ENCODE measurements at regions not wholly inside any gene's neighbourhood (a gene's known extent, or its start where the extent isn't known, plus 50 kb on each side); places are given as distances from the start of the nearest gene placed in this dataset.
A peak's percentile ranks its signal among the peaks of the same experiment; 100 is the strongest.

DNA sequence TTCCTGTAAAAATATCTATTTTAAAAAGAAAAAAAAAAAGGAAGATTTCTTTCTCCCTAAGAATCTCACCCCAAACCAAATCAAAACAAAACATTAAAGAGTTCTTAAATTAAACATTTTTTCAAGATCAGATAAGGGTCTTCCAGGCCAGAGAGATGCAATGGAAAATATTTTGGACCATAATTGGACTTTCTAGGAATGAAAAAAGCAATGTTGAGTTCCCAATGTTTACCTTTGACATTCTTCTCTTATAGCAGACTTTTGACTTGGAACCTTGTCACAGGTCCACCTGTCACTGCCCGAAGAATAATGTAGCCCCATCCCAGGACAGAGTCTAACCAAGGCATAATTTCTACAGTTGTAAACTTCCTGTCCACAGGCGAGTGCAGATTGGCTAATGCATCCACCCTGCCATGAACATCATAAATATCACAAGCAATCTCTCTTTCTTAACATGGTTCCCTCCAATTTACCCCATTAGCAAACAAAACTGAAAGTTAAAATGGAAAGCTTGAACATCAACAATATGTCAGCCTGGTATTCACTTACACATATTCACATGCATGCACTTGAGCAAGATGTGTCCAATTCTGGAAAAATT is 121.7 kb upstream of the ZNF366 start:
- DNase-seq (ENCODE audit: extremely low read depth in 1 of 11, low read depth in 9 of 11, low spot score in 4 of 11), result no peak

DNA sequence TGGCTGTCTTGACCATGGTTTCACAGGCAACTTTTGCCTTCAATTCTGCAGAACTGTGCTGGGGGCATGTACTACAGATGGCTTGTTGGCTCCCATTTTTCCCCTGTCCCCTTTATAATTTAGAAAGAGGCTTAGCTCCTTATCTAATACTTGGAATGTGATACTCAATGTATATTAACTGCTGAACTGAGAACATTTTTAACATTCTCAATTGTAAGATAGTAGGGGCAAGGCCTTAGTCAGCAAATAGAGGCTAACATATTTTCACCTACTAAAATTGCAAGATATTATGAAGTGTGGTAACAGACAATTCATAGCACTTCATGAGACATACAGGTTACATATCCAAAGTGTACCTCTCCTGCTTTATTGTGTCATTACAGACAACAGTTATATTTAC is 118.1 kb upstream of the ZNF366 start:
- no peak for DNase-seq (ENCODE audit: extremely low read depth in 1 of 11, low read depth in 9 of 11, low spot score in 4 of 11)

DNA sequence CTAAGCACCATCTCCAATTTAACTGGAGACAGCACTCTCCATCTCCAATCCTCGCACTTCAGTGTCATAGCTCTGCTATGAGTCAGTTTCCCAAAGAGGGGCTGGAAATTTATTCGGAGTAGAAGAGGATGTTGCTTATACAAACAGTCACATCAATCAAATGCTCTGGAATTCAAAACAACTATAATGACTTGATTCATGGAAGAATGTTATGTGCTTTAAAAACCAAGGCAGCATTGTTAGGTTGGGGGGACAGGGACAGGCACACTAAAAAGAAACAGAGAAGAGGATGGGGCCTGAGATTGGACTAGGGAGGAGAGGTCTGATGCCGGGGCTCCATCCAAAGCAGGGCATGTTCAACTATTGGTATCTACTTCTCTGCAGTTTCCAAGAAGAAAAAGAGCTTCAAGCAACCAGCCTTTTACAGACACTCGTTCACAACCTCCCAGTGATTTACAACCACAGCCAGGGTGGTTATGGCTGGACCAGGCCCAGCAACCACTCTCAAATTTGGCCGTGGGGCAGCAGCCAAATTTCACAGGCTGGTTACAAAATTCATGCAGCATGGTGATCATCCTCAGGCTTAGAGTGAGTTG is 117.5 kb upstream of the ZNF366 start:
- no peak for DNase-seq (ENCODE audit: extremely low read depth in 1 of 11, low read depth in 9 of 11, low spot score in 4 of 11)

DNA sequence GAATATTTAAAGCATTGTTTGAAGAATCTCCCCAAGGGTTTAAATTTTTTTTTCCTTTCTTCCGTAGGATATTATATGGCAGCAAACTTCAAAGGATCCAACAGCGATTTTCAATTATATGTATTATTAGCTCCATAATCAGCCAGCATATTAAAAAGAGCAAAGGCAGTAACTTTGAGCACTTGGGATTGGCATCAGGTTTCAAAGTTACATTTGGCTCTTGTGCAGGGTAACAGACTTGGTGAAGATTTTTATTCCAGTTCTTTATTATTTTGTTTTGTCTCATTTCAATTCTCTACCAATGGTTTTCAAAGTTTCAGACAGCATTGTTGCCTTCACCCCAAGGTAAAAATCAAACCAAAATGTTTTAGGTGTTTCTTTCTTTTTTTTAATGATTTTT is 116.7 kb upstream of the ZNF366 start:
- DNase-seq (ENCODE audit: extremely low read depth in 1 of 11, low read depth in 9 of 11, low spot score in 4 of 11), result no peak

DNA sequence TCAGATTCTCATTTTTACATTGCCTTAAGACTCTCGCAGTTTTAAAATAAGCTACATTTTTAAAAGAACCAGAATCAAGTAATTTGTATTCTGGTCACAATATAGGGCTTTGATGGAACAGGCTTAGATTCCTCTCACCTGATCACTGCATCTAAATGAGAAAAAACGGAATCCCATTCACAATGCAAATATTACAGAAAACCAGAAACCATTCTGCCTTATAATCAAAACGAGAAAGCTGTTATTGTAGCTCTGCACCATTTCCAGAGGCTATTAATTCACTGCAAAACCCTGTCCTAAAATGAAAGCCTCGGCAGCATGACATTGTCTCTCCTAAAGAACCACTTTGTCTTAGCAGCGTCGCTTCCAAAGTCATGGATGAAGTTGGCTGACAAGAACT is 116.1 kb upstream of the ZNF366 start:
- no peak for DNase-seq (ENCODE audit: extremely low read depth in 1 of 11, low read depth in 9 of 11, low spot score in 4 of 11)

DNA sequence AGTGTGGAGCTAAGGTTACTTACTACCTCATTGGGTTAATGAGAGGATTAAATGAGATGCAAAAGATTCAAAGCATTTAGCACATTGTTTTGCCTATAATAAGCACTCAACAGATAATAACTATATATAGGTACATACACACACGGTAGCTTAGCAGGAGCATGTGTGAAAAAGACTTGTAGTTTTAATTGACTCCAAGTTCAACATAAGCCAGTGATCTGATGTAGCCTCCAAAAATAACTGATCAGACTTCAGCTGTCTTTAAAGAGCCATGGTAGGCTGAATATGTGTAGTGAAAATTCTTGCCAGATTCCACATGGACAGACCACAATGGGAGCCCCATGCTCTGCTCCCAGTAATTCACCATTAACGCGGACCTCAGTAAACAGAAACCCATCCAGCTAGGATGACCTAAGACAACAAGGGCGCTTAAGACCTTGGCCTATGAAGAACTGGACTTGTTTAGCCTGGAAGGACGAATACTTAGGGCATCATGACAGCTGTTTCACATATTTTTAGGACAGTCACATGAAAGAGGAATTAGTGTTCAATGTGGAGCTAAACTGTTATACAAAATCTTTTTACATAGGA is 115.1 kb upstream of the ZNF366 start:
- DNase-seq (ENCODE audit: extremely low read depth in 1 of 11, low read depth in 9 of 11, low spot score in 4 of 11), result no peak

DNA sequence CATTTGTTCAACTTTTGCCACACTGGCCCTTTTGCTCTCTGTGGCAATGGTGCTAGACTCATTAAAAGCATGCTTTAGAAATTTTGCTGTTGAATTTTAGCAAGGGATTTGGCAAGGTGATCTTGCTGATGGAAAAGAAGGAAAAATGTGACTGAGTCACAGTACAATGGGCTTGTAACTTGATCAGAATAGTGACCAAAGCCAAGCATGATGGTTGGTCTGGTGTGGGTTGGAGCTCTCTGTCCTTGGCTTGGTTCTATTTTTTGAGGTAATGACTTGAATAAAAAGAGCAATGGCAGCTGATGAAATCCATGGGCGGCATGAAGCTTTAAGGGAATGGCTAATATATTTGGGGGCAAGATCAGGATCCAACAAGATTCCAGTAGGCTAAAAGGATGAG is 114.4 kb upstream of the ZNF366 start:
- DNase-seq (ENCODE audit: extremely low read depth in 1 of 11, low read depth in 9 of 11, low spot score in 4 of 11), result no peak

DNA sequence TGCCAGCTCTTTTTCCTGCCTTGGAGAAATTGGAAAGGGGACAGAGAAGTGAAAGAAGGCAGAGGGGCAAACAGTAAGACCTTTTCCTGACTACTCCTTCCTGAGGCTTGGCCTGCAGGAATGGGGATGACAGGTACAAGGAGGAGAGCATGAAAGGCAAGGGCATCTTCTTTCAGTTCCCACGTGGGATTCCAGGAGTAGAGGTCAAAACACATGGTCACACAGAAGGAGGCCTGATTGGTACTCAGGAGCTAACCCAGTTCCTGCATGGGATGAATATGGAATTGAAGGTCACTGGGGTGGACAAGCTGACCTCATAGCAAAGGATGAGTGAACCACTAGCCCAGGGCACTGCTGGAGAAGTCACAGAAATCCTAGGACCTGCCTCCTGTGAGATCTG is 112.5 kb upstream of the ZNF366 start:
- DNase-seq (ENCODE audit: extremely low read depth in 1 of 11, low read depth in 9 of 11, low spot score in 4 of 11), result no peak

DNA sequence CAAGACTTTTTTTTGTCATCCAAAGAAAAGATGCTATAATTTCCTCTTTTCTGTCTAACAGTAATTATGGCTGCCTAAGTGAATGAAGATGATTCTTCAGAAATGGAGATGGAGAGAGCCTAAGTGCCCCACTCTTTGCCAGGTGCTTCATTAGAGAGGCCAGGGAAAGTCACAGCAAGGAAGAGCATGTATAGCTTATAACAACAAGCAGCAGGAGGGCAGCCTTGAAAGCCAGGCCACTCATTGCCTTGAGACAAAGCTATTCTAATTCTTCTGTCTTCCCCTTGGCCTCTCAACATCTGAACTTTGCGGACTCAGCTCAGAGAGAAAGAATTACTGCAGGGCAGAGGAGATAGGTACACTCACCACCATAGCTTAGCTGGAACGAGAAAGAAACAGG is 112.0 kb upstream of the ZNF366 start:
- no peak for DNase-seq (ENCODE audit: extremely low read depth in 1 of 11, low read depth in 9 of 11, low spot score in 4 of 11)

DNA sequence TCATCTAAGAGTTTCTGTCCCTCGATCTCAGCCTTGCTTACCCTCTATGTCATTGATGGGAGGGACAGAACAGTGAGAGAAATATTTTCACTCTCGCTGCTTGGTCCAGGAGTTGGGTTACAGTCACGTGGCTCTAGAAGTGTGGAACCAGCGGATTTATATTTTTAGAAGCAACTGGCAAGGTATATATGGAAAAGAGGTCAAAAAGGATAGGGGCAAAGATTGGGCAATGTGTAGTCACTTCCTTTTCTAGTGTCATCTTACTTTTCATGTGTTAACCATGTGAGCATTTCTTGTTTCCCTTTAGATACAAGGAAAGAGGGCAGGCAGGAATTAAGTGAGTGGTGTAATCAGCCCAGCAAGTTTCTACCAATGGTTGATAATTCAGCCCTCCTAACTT is 111.5 kb upstream of the ZNF366 start:
- DNase-seq (ENCODE audit: extremely low read depth in 1 of 11, low read depth in 9 of 11, low spot score in 4 of 11), result no peak

DNA sequence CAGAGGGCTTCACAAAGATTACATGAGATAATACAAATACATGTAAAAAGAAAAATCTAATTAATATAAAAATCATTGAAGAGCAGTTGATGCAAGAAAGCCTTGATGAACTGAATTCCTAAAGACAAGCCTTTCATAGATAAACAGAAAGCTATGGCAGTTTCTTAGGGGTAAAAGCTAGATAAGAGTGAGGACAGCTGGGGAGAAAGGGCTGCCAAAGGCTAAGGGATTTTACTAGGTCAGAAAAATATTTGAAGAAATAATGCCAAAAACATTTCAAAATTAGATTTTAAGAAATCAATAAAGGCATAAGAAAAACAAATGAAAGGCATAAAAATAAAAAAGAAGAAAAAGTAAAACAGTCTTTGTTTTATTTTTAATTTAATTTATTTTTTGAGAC is 107.9 kb upstream of the ZNF366 start:
- DNase-seq (ENCODE audit: extremely low read depth in 1 of 11, low read depth in 9 of 11, low spot score in 4 of 11), result no peak

DNA sequence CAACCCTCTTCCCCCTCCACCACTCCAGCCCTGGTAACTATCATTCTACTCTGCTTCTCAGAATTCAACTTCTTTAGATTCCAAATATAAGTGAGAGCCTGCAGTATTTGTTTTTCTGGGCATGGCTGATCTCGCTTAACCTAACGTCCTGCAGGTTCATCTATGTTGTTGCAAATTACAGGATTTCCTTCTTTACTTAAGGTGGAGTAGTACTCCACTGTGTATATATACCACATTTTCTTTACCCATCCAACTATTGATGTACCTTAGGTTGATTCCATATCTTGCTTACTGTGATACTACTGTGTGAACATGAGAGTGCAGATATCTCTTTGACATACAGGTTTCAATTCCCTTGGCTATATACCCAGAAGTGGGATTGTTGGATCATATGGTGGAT is 106.3 kb upstream of the ZNF366 start:
- no peak for DNase-seq (ENCODE audit: extremely low read depth in 1 of 11, low read depth in 9 of 11, low spot score in 4 of 11)

DNA sequence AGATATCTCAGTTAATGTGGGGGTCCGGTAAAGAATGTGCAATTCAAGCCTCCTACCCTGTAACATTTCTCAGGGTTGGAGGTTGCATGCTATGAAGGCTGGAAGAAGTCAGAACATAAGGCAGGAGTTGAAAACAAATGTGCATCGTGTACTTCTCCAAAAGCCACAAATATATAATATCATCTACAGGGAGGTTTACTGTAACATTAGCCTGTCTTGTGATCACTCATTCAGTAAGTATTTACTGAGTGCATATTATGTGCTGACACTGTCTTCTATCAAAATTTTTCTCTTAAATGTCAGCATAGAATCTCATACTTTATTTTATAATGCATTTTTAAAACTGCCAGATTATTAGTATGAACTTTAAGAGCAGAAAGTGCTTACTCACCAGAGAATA is 105.6 kb upstream of the ZNF366 start:
- no peak for DNase-seq (ENCODE audit: extremely low read depth in 1 of 11, low read depth in 9 of 11, low spot score in 4 of 11)

DNA sequence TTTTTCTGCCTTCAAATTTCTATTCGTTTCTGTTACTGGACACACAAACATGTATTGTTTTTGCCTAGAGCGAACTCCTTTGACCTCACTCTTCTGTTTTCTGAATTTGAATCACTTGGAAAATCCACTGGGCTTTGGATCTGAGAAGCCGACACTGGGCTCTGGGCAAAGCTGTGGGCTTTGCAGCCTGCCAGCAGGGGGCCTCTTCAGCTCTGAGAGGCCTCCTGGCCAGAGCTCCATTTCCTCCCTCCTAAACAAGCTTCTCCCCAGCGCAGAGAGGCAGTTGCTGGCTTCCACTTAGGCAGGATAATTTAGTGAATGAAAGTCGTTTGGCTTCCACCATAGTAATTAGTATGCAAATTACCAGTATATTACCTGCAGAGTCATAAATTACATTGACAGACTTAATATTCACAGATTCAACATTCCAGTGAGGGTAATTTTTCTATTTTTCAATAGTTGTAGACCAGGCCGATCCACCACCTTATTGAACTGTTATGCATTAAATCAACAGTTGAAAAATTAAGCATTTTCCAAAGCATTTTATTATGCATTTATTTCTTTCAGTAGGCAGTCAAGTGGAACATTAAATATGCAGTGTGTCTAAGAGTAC is 104.0 kb upstream of the ZNF366 start:
- DNase-seq (ENCODE audit: extremely low read depth in 1 of 11, low read depth in 9 of 11, low spot score in 4 of 11), result peak; percentile 20 to 57 (median 49)

DNA sequence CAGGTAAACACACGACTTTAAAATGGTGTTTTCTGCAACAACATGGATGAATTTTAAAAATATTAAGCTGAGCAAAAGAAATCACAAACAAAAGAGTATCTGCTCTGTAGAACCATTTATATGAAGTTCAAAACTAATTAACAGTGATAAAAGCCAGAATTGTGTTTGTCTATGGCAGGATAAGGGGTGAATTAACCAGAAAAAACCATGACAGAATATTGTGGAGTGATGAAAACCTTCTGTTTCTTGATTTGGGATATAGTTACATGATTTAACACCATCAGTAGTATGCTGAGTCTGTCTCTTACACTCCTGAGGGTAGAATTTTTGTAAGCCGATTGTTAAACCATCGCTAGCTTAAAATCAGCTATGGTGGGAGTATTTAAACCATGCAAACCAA is 101.7 kb upstream of the ZNF366 start:
- DNase-seq (ENCODE audit: extremely low read depth in 1 of 11, low read depth in 9 of 11, low spot score in 4 of 11), result no peak

DNA sequence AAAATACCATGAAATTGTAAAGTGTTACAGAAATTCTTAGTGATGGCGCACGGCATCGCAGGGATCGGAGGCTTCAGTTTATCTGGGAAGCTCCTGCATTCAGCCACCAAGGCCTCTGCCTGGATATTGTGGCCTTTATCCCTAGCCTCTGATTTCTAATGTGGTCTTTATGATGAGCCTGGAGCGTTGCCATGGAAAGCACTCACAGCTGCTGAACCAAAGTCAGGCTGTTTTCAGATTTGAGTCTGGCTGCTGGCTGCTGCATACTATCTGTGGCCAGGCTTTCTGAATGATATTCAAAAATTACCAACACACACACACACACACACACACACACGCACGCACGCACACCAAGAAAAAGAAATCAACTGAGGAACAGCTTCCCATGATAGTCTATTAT is 101.1 kb upstream of the ZNF366 start:
- DNase-seq (ENCODE audit: extremely low read depth in 1 of 11, low read depth in 9 of 11, low spot score in 4 of 11), result peak in 5 of 11 donors; percentile 28 to 52 (median 36)

DNA sequence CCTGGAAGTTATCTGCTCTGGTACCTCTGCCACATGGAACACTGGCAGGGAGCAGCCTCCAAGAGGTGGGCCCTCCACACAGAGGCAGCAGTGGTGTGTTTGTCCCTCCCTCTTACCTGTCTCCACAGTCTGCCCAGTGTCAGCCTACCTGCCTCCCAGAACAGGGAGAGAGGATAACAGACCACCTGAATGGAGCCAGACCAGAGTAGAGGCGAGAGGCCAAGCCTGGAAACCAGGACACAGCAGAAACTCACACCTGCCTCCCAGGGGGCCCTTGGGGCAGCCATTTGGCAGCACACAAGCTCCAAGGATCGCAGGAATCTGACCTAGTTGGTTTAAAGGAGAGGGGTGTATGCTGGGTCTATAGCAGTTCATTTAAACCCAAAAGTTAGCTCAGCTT is 100.2 kb upstream of the ZNF366 start:
- no peak for DNase-seq (ENCODE audit: extremely low read depth in 1 of 11, low read depth in 9 of 11, low spot score in 4 of 11)

DNA sequence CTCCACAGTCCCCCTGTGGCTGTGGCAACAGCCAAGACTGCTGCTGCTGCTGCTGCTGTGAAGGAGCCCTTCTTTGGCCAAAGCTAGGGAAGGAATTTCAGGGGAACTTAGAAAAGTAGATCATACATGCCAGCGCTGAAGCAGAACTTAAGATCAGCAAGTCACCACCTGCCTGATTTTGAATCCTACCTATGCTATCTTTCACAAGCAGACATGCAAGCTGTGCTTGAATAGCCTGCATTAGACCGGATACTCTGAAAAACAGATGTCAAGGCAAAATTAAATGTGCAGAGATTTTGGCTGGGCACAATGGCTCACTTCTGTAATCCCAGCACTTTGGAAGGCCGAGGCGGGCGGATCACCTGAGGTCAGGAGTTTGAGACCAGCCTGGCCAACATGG is 99.3 kb upstream of the ZNF366 start:
- no peak for DNase-seq (ENCODE audit: extremely low read depth in 1 of 11, low read depth in 9 of 11, low spot score in 4 of 11)

DNA sequence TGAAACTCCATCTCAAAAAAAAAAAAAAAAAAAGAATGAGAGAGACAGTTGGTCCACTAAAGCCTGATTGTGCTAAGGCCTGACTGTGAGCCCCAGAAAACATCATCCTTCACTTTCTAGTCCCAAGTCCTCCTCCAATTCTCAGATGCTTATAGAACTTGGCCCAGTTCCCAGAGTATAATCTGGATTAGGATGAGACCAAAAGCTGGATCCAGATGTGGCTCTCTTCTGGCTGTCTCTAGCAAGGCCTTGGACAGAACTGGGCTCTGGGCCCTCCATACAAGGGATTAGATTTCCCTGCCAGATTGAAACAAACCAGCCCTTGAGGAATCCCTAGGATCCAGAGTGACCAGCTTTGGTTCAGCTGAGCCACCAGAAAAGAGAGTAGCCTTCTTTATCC is 98.4 kb upstream of the ZNF366 start:
- no peak for DNase-seq (ENCODE audit: extremely low read depth in 1 of 11, low read depth in 9 of 11, low spot score in 4 of 11)

DNA sequence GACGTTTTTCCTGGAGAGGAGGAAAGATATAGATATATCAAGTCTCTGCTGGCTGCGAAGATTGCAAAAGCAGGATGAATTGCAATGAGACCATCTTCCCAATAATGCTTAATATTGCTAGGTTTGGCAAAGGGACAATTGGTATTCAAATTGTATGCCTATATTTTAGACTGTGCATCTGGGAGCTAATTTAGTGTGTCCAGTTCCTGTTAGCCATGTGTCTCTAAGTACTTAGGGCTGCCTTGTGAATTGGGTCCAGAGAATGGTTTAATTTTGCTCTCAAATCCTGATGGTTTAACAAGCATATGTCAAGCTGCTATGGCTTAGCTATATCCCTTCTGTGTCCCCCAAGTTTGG is 97.6 kb upstream of the ZNF366 start:
- DNase-seq (ENCODE audit: extremely low read depth in 1 of 11, low read depth in 9 of 11, low spot score in 4 of 11), result no peak

All from renal cortex interstitium (tissue), 11 donors.